HT-29 (cell line): ENCODE measurements at regions not wholly inside any gene's neighbourhood (a gene's known extent, or its start where the extent isn't known, plus 50 kb on each side); places are given as distances from the start of the nearest gene placed in this dataset.

ENCODE experiments used
- DNase-seq: peaks from one replicate; pipeline ENCODE4 v3.0.0-alpha.2; 2015; ENCODE audit warnings: low spot score

DNA sequence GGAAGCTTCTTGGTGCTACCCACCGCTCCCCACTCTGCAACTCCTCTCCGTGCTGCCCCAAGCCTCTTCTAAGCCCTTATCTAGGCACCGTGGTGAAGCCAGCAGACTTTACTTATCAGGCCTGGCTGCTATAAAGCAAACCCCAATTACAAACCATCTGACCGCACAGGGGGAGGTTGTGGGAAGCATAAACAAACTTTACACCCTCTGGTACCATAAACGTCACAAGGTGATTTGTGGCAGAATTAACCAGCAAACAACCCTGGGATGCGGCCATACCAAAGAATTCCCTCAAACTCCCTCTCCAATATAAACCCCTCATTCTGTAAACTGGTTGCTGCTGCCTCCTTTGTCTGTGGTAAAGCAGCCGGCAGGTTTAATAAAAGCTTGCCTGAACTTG is 55.2 kb downstream of the MAGEC2 start:
- DNase-seq, result no peak

DNA sequence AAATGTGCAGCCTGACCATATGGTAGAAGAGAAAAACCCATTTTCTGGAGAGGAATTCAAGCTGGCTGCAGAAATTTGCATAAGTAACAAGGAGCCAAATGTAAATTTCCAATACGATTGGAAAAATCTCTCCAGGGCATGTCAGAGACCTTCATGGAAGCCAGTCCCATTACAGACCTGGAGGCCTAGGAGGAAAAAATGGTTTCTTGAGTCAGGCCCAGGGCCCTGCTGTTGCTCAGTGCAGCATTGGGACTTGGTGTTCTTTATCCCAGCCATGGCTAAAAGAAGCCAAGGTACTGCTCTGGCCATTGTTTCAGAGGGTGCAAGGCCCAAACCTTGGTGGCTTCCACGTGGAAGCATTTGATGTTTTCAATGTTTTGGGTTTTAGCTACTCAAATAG is 70.6 kb downstream of the MAGEC2 start:
- DNase-seq, result no peak

DNA sequence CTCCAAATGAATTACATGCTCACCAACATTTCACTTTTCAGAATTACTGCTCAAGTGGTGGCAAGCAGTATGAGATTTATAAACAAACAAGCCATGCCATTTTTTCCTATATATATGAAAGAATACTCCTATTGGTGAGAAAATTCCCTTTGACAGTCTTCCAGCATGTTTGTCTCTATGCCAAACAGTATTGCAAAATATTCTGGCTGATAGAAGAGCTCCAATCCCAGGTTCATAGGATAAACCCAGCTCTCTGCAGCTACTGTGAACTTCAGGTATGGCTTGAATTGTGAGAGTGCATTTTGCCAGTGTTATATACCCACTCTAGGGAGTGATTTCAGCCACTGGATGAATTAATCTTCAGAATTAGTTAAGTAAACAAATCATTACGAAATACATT is 108.8 kb downstream of the MAGEC2 start:
- no peak for DNase-seq

DNA sequence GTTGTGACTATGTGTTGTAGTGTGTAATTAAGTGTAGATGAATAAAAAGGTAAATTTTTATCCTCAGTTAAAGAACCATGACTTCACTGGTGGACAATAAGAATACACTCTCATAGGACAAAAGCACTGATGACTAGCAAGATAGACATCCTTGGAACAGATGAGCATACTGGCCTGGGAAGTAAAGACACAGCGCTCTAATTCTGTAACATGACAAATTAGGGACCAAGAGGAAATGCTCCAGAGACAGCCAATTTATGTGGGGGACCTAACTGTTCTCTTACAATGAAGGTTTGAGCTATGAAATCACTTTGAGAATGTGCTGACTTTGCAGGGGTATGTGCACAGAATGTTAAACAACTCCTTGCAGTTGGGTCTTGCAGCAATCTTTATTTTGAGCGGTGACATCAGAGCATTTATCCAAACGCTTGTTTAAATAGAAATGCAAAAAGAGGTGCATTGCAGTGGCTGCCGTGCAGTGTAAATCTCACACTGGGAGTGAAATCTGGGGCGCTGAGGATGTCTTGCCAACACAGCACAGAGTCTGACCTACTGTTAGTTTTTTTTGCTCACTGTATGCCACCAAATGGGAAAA is 109.3 kb downstream of the MAGEC2 start:
- no peak for DNase-seq

DNA sequence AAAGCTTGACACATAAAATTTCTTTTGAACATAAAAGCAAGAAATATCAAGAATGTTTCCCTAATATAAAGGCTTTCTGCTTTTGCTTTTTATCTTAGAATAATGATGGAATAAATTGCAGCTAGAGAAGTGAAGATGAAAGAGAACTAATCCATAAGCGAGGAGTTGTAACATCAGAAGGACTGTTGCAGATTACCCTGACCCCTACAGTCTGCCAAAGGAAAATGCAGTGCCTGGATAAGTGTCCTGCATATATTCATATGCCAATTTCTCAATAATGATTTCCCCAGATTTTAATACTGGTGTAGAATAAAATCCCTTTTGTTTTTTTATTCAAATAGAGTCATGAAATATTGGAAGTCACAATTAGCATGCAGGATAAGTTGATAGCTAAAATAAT is 115.9 kb downstream of the MAGEC2 start:
- peak; percentile 31 for DNase-seq

DNA sequence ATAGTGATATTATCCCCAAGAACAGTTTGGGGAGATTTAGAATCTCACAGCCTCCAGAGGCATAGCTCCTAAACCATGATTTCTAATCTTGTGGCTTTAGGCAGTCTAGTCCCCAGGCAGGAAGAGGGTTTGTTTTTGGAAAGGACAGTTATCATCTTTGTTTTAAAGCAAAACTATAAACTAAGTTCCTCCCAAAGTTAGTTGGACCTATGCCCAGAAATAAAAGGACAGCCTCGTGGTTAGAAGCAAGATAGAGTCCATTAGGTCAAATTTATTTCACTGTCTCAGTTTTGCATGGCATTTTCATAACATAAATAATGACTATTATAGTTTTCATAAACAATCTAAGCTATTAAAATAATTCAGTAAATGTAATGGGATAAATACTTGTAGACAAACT is 120.5 kb downstream of the MAGEC2 start:
- no peak for DNase-seq

DNA sequence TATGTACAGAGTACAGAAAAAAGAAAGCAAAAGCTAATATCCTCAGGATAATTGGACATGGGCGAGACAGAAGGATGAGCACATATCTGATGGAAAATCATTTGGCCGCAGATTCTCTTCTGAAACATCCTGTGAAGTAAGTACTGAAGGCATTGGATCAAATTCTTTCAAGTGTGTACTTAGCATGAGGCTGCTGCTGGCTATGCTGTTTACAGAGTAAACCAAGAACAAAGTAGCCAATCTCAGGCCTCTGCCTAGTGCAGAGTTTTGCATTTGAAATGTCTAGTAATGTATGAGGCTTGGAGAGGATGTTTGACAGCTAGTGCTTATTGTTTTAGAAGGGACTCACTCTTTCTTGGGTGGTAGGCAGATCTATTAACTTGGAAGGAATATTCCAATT is 128.5 kb downstream of the MAGEC2 start:
- DNase-seq, result no peak

DNA sequence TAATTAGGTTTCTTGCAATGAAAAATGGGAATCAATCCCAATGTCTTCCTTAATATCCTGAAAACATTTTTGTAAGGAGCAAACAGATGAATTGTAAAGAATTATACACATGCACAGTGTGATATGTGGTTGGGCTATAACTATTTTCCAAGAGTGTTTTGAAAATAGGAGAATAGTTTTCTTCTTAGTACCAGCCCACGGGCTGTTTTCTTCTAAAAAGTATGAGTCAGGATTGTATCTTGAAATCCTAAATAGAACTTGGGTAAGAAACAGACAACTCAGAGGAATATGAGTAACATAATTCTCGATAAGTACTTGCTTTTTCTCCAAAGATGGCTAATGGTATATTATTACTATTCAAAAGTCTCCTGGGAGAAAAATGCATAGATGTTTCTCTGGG is 136.7 kb downstream of the MAGEC2 start:
- no peak for DNase-seq

DNA sequence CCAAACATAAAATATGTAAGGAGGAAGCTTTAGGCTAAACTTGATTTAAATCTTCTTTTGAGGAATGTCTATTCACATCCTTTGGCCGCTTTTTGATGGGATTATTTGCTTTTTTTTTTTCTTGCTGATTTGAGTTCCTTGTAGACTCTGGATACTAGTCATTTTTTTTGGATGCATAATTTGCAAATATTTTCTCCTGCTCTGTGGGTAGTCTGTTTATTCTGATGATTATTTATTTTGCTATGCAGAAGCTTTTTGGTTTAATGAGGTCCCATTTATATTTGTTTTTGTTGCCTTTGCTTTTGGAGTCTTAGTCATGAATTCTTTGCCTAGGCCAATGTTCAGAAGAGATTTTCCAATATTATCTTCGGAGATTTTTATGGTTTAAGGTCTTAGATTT is 144.9 kb downstream of the MAGEC2 start:
- DNase-seq, result no peak

DNA sequence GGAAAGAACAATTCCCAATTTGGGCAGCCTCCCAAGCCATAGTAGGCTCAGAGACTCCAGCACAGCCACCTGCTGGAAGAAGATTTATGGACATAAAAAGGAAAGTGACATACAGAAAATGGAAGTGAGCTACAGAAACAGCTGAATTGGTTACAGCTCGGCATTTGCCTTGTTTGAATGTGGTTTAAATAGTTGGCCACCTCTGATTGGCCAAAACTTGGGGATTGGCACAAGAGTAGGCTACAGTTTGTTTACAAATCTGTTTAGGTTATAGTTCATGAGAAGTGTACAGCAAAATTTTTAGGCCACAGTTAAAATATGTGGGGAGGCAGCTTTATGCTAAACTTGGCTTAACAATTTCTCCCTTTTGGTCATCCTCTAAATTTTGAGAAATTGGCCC is 150.4 kb downstream of the MAGEC1 start:
- DNase-seq, result no peak

DNA sequence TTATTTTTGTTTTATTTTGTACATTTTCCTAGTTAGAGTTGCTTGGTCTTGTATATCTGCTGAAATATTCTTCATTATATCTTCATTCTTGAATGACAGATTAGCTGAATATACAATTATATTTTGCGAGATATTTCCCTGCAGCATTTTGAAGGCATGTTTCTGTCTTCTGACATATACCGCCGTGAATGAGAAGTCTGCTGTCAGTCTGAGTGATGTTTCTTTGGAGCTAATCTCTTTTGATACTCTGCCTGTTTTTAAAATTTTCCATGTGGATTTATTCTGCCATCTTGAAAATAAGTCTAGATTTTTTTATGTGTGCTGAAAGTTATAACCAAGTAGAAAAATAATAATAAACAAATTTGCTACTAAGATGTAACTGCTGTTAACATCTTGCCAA is 148.5 kb downstream of the MAGEC1 start:
- DNase-seq, result no peak

DNA sequence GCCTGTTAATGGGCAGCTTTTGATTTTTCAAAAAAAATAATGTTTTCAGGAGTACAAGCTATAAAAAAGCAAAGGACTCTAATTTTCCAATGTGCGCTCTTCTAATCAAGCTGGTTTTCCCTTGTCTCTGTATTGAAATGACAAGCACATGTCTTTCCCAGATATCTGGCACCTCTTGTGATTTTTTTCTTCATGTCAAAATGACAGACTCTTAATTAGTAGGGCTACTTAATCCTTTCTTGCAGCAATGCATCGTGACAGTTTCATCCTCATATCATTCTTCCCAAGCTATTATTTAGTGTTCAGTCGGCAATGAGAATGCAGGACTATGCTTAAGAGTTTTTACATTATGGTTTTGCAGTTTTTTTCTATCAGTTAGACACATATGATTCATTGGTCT is 139.5 kb downstream of the MAGEC1 start:
- no peak for DNase-seq

DNA sequence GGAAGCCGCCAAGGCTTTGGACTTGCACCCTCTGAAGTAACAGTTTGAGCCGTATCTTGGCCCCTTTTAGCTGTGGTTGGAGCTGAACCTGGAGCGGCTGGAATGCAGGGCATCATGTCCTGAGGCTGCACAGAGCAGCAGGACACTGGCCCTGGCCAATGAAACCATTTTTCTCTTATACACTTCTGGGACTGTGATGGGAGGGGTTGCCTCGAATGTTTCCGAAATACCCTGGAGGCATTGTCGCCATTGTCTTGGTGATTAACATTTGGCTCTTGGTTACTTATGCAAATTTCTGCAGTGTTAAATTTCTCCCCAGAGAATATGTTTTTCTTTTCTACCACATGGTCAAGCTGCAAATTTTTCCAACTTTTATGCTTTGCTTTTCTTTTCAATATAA is 137.2 kb downstream of the MAGEC1 start:
- DNase-seq, result no peak

DNA sequence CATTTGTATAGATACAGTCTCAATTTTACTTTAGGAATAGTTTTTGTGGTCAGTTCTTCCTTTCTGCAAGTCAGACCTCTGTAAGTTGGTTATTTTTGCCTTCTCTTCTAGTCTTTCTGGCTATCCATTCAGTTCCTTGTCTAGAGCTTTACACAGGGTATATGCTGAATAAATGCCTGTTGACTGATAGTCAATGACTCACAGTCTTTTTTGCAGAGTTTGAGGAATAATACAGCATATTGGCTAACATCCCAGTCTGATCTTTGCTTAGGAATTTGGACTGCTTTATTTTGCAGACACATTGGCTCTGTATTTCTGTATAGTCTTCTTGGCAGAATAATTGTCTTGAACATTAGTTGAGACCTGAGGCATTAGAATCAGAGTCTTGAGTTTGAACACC is 132.4 kb downstream of the MAGEC1 start:
- no peak for DNase-seq

DNA sequence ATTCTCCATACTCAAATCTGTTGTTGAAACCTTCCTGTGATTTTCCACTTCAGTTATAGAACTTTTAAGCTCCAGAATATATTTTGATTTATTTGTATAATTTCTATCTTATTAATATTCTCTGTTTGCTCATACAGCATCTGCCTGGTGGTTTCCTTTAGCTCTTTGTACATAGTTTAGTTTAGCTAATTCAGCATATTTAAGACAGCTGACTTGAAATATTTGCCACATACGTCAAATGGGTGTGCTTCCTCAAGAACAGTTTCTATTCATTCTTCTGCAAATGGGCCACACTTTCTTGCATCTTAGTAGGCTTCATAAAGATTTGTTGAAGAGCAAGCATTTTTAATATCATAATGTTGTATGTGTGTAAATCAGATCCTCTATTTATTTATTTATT is 101.8 kb downstream of the MAGEC1 start:
- DNase-seq, result no peak

DNA sequence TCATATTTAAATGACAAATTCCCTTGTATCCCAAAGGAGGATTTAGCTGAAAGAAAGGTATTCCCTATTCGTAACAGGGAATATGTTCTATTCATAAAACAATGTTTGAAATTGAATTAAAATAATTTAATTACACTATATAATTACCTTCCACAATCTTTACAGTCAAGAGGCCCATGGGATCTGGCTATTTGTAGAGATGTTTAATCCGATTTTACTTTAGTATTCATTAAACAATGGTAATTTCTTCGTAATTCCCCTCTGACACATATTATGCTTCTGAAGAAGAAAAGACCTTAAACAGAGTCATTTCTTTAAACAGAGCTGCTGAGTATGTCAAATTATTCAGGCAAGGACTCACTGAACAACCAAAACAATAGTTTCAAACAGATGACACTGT is 98.8 kb downstream of the MAGEC1 start:
- DNase-seq, result no peak

DNA sequence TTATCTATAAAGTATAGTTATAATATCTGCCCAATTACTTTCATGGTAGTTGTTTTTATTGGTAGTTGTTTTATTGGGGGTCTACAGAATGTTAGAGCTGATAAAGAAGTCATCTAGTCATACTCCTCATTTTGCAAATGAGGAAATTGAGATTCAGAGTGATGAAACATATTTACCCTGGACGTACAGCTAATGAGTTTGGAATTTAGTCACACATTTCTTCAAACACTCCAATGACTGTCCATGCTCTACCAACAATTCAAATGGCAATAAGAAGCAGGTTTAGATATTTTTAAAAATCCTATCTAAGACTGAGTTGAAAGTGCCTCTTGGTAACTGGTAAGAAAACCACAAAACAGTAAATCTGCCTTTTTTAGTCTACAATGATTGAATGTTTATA is 98.2 kb downstream of the MAGEC1 start:
- DNase-seq, result no peak

DNA sequence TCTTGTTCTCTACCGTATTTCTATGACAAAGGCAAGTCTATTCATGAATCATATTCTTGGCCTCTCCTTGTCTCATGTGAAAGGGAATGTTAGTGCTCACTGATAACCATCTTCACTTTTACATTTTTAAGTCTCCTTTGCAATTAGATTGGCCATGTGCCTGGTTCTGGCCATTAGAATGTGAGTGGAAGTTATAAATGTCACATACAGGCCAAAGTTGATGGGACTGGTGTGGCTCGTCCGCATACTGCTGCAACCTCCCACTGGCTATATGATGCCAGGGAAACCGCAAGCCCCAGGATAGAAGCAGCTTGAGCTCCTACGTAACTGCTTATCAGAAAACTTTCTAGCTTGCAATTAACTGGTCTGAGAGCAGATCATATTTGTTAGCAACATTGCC is 86.1 kb downstream of the MAGEC1 start:
- peak; percentile 6 for DNase-seq

DNA sequence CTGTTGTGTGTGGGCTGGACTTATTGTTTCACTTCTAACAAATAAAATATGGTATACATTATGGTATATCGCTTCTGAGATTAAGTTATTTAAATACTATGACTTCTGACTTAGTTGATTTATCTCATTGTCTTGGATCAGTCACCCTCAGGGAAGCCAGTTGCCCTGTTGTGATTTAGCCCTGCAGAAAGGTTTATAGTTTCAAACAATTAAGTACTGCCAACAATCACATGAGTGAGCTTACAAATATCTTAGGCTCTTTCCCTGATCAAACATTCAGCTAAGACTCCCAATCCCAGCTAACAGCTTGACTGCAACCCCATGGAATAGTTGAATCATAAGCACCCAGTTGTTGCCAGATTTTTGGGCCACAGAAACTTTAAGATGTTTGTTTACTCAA is 85.4 kb downstream of the MAGEC1 start:
- no peak for DNase-seq

DNA sequence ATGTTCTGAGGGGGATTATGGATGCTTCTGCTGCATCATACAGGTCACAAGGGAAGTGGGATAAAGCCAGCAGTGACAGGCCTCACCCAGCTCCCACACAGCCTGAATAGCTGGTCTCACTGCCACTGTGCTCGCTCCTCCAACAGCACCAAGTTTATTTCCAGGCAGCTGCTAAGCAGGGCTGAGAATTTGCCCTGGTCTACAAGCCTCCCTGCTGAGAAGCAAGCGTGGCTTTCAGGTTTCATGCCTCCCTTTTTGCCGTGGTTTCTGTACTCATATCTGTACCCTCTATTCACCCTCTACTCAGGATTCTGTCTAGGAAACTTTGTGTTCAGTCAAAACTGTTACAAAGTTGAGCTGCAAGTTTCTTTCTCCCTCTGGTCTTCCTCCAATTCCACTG is 78.6 kb downstream of the MAGEC1 start:
- no peak for DNase-seq

DNA sequence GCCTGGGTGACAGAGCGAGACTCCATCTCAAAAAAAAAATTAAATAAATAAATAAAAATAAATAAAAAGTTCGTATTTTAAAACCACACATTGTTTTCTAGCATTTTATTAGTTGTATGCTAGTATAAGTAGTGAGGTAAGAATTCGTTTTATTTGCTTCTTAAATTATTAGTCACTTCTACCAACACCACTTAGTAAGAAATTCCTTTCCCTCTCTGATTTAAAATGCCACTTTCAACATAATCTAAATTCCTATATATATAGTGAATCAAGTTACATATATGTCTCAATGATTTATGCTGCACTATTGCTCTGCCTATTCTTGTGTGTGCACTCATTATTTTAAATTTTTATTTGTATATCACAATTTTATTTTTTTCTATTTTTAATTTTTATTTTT is 72.1 kb downstream of the MAGEC1 start:
- no peak for DNase-seq

DNA sequence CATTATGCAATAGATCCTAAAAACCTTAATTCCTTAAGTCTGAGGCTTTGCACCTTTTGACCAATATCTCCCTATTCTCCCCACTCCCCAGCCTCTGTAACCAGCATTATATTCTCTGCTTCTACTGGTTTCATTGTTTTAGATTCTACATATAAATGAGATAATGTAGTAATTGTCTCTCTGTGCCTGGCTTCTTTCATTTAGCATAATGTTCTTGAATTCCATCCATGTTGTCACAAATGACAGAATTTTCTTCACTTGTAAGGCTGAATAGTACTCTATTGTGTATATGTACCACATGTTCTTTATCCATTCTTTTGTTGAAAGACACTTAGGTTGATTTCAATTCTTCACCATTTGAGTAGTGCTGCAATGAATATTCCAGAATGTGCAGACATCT is 66.0 kb downstream of the MAGEC1 start:
- no peak for DNase-seq

DNA sequence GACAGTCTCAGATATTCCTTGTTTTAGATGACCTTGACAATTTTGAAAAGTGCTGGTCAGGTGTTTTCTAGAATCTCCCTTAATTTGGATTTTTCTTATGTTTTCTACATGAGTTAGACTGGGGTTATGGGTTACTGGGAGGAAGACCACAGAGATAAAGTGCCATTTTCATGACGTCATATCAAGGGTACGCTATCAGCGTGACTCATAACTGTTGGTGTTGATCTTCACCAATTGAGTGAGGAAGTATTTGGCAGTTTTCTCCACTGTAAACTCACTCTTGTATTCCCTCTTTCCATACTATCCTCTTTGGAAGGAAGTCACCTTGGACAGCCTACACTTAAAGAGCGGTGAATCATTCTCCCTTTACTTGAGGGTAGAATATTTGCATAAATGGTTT is 56.9 kb downstream of the MAGEC1 start:
- DNase-seq, result no peak
